Stimulated activated CD8-positive, alpha-beta memory T cell treated with anti-CD3 and anti-CD28 coated beads, Interleukin-2, amount 100 ng/mL, for 48 hours (primary cell): ENCODE measurements at regions not wholly inside any gene's neighbourhood (a gene's known extent, or its start where the extent isn't known, plus 50 kb on each side); places are given as distances from the start of the nearest gene placed in this dataset.
"Not testable (repeated sequence)": the region's sequence is repeated elsewhere in the genome, so short reads cannot be mapped to it uniquely, and the experiment has no call there.

Experiments used
- DNase-seq, 2 donors: peaks; one replicate each; pipeline ENCODE4 v3.0.0-alpha.2; 2020; ENCODE audit warnings: low read depth in 2 of 2

- DNase-seq, result no peak
Observed at GRCh38 chr1:224791362-224791941, 138.0 kb upstream of the DNAH14 start.

DNA sequence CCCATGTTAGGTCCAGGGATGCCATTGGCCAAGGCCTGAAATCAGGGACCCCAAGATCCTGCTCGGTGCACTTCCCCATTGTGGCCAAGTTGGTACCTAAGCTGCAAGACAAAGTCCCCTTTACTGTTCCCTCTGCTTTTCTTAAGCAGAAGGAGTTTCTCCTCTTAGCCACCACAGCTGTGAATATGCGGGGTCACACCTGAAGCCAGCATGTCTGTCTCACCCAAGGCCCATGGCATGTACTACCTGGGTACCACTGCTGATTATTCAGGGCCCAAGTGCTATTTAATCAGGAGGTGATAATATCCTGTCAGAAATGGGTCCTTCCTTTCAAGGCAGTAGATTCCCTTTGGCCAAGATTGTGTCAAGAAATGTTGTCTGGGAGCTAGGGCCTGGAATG is 133.9 kb upstream of the DNAH14 start:
- DNase-seq, result no peak

- DNase-seq, result no peak
Observed at GRCh38 chr1:224799083-224799482, 130.4 kb upstream of the DNAH14 start.

DNA sequence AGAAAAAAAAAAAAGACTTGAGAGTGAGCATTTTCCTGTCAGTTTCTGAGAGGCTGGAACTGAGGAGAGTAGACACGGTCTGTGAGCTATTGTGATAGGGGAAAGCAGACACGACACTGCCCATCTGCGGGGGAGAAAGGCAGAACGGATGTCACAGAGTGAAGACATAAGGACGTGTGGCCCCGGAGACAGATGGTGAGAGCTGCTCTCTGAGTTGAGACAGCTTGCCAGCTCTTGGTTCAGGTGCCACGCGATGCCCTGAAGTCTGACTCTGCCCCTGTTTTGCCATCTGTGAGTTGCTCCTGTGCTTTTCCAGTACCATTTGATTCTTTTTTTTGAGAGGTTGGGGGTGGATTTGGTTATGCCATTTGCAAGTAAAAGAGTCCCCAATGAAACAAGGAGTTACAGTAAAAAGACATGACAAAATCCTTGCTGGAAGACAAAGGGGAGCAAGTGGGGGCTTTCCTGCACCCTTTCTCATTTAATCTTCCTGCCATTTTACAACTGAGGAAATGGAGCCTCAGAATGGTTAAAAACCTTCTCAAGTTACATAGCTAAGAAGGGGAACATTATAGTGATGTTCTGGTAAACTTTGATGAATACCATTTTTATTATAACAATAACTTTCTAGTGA is 128.9 kb upstream of the DNAH14 start:
- no peak for DNase-seq

DNA sequence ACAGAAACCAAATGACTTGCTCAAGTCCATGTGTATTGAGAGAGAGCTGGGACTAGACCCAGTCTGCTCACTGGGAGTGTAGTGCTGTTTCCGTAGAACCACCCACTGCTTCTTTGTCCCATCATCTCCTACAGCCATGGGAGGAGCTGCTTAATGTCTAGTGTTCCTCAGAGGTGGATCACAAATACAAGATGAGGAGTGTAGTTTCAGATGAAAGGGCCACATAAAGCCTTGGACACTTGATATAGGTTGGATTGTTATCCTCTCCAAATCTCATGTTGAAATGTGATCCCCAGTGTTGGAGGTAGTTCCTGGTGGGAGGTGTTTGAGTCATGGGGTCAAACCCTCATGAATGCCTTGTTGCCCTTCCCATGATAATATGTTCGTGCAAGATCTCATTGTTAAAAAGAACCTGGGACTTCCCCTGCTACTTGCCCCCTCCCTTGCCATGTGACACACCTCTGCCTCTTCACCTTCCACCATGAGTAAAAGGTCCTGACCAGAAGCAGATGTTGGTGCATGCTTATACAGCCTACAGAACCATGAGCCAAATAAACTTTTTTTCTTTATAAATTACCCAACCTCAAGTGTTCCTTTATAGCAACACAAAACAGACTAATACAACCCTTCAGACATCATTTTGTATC is 127.5 kb upstream of the DNAH14 start:
- no peak for DNase-seq

- DNase-seq, result no peak
Observed at GRCh38 chr1:224802617-224803016, 126.9 kb upstream of the DNAH14 start.

DNA sequence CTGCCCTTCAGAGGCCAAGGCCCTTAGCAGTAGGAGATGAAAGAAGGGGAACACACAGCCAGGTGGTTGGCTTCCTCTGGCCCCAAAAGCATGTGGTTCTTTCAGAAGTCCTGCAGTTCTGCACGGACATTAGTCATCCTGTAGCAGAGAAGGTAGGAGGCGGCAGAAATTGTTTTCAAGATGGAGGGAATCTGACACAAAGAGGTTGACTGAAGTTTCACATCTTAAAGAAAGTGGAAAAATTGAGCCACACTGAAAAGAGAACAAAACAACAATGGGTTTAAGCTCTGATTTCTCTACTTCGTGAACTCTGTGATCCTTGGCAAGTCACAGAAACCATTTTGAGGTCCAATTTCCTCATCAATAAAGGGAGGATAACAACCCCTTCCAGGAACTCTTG is 125.3 kb upstream of the DNAH14 start:
- DNase-seq, result no peak

- DNase-seq, result no peak
Observed at GRCh38 chr1:224805889-224806288, 123.6 kb upstream of the DNAH14 start.

GRCh38 chr1:224809137-224809536 is 120.3 kb upstream of the DNAH14 start:
- DNase-seq, result no peak

DNA sequence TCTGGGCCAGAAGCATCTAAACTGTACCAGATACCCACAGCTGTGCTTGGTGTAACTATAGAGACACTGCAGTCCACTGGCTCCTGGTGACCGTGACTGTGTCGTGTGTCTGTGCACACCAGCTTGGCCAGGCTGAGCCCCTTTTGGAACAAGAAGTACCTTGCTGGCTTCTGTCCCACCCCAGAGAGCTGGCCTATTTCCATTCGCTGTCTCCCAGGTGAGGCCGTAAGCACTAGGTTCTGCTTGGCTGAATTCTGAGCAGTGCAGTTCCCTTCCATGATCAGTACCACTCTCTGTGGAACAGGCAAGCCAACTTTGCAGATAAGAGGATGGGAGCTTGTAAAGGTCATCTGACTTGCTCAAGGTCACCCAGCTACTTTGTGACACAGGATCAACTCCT is 119.9 kb upstream of the DNAH14 start:
- DNase-seq, result no peak

DNA sequence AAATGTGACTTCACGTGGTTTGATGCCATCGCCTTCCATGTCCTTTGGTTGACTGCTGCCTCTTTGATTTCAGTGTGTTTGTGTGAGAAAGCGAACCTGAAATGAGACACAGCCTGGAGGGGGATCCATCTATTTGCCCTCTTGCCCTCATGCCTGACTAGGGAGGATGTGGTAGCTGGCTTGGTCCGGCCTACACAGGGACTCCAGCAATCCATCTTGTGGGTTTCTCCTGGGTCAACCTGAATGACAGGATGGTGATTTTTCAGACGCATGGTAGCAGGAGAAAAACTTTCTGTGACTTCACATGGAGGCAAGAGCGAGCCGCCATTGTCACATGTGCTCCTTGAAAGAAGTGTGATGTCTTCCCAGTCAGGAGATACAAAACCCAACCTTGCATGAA is 117.9 kb upstream of the DNAH14 start:
- no peak for DNase-seq

DNA sequence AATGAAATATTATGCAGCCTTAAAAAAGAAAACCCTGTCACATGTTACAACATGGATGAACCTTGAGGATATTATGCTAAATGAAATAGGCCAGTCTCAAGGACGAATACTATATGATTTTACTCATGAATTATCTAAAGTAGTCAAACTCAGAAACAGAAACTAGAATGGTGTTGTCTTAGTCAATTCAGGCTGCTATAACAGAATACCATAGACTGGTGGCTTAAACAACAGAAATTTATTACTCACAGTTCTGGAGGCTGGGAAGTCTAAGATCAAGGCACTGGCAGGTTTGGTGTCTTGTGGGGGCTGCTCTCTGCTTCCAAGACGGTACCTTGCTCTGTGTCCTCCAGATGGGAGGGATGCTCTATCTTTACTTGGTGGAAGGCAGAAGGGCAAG is 113.8 kb upstream of the DNAH14 start:
- no peak for DNase-seq

DNA sequence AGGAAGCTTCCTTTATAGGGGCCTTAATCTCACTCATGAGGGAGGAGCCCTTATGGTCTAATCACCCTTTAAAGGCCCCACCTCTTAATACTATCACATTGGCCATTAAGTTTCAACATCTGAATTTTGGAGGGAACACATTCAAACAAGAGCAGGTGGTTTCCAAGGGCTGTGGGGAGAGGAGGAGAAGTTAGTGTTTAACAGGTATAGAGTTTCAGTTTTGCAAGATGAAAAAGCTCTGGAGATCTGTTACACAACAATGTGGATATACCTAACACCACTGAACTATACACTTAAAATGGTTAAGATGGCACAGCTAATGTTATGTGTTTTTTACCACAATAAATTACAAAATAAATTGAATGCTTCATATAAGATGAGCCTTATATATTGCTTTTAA is 113.4 kb upstream of the DNAH14 start:
- no peak for DNase-seq

- no peak for DNase-seq
Observed at GRCh38 chr1:224817382-224817781, 112.1 kb upstream of the DNAH14 start.

GRCh38 chr1:224819861-224820260 is 109.6 kb upstream of the DNAH14 start:
- DNase-seq, result no peak

DNA sequence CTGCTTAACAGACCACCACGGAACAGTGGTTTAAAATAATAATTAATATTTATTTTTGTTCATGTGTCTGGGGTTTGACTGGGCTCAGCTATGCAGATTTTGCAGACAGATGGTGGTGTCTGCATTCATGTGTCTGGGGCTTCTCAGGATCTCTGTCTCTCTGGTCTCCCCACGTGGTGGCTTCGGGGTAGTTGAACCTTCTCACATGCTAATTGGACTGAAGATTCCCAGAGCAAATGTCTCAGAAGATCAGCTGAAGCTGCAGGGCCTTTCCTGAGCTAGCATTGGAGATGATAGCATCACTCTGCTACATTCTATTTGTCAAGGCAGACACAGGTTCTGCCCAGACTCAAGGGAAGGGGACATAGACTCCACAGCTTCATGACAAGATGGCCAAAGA is 109.1 kb upstream of the DNAH14 start:
- DNase-seq, result no peak

- not testable (repeated sequence) for DNase-seq
Observed at GRCh38 chr1:224821751-224822150, 107.7 kb upstream of the DNAH14 start.

DNA sequence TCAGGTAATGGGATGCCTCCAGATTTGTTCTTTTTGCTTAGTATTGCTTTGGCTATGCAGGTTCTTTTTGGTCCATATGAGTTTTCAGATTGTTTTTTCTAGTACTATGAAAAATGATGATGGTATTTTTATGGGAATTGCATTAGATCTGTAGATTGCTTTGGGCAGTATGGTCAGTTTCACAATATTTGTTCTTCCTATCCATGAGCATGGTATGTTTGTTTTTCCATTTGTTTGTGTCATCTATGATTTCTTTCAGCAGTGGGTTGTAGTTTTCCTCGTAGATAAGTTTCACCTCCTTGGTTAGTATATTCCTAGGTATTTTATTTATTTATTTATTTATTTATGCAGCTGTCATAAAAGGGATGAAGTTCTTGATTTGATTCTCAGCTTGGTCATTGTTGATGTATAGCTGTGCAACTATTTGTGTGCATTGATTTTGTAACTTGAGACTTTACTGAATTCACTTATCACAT is 103.9 kb upstream of the DNAH14 start:
- DNase-seq, result no peak

DNA sequence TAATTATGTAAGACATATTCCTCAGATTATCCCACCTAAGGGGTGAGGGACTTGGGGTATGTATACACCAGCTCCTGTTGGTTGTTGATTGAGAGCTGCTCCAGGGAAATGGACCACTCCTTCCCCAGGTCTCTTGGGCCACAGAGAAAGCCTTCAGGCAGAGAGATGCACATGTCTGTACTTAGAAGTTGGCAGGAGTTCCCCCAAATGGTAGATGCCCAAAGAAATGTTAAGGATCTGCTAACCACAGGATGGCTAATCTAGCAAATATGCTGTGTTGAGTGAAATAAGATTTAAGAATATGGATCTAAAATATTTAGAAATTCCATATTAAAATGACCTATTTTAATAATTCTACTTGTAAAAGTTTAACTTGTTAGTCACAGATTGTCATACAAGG is 100.8 kb upstream of the DNAH14 start:
- no peak for DNase-seq

GRCh38 chr1:224831501-224831900 is 98.0 kb upstream of the DNAH14 start:
- no peak for DNase-seq

GRCh38 chr1:224839648-224840300 is 89.7 kb upstream of the DNAH14 start:
- DNase-seq, result not testable (repeated sequence)

DNA sequence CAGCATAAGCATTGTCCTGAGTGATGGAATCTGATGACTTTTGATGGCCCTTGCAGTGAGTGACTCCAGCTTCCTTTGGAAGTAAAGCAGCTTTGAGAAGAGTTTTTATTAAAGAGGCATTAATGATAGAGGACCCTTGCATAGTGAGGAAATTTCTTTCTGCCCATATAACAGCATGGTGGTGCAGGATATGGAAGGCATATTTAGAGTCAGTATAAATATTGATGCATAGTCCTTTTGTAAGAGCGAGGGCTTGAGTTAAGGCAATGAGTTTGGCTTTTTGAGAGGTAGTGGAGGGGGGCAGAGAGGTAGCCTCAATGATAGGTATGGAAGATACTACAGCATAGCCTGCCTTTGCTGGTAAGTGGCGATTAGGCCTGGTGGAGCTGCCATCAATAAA is 87.7 kb upstream of the DNAH14 start:
- DNase-seq, result not testable (repeated sequence)
